ENCODE measurements at regions not wholly inside any gene's neighbourhood (a gene's known extent, or its start where the extent isn't known, plus 50 kb on each side); places are given as distances from the start of the nearest gene placed in this dataset.

GRCh38 chr7:97342512-97342911 is 225.0 kb downstream of the SDHAF3 start:
- ChIA-PET POLR2A (ENCODE audit: low non-redundant PET) (no interaction called here), CTCF (no interaction called here)
- intact Hi-C loops (cut with micrococcal nuclease; ENCODE audit: unreplicated experiment), result no loop called here

DNA sequence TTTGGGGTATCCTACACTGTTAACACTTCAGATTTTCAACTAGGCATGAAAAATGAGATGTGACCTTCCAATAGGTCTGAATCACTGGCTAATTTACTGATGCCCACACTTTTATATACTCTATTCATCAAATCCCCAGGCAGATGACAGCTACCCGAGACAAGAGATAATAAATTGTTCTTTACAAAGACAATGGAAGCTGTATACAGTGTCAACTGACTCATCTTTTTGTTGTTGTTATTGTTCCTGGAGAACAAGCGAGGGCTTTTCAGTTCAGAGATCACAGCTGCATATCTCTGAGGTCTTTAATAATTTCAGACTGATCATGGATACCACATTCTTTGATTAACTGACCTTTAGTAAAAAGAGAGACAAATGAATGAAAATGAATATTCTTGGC is 228.9 kb downstream of the SDHAF3 start:
- CTCF ChIA-PET, result no interaction called here
- no TSS peak for BruUV-seq (replicated peaks)
- POLR2A ChIA-PET (ENCODE audit: low non-redundant PET), result no interaction called here
- H3K4me1 ChIP-seq (ENCODE audit: insufficient read depth, low read length, poor library complexity, severe bottlenecking), result no peaks in the 10 kb centered on the region
- H3K4me3 ChIP-seq (ENCODE audit: low read depth, low read length, poor library complexity, severe bottlenecking), result no peak overlapping the region
- intact Hi-C loops (cut with micrococcal nuclease; ENCODE audit: unreplicated experiment), result no loop called here
- TF ChIP-seq EZH2 (IDR thresholded peaks at IDR 0.05; ENCODE audit: borderline replicate concordance, low read depth, low read length, poor library complexity, severe bottlenecking) (no peak), CTCF (conservative IDR thresholded peaks at IDR 0.05; ENCODE audit: low read depth, low read length) (no peak)
- no peaks in the 10 kb centered on the region for H3K27me3 ChIP-seq (replicated peaks; ENCODE audit: insufficient read depth, low read depth, low read length, poor library complexity)
- no peak overlapping the region for H3K27ac ChIP-seq (ENCODE audit: low read depth, low read length, poor library complexity, severe bottlenecking)
- DNase-seq (ENCODE audit: low spot score), result no peak
- no peaks in the 10 kb centered on the region for H3K9me3 ChIP-seq (ENCODE audit: low read depth, low read length, poor library complexity, severe bottlenecking)
- H3K36me3 ChIP-seq (ENCODE audit: insufficient read depth, low read length, poor library complexity, severe bottlenecking), result no peaks in the 10 kb centered on the region

More at GRCh38 chr7:97342512-97342911, 225.0 kb downstream of the SDHAF3 start:
- no peaks in the 10 kb centered on the region for H3K9me3 ChIP-seq (ENCODE audit: low read depth, low read length, poor library complexity, severe bottlenecking)
- DNase-seq (ENCODE audit: low spot score), result no peak
- no TSS peak for BruUV-seq (replicated peaks)
- no peaks in the 10 kb centered on the region for H3K27me3 ChIP-seq (replicated peaks; ENCODE audit: insufficient read depth, low read depth, low read length, poor library complexity)
- H3K4me3 ChIP-seq (ENCODE audit: low read depth, low read length, poor library complexity, severe bottlenecking), result no peak overlapping the region
- H3K36me3 ChIP-seq (ENCODE audit: insufficient read depth, low read length, poor library complexity, severe bottlenecking), result no peaks in the 10 kb centered on the region
- H3K27ac ChIP-seq (ENCODE audit: low read depth, low read length, poor library complexity, severe bottlenecking), result no peak overlapping the region
- no peak for TF ChIP-seq EZH2 (IDR thresholded peaks at IDR 0.05; ENCODE audit: borderline replicate concordance, low read depth, low read length, poor library complexity, severe bottlenecking)
- TF ChIP-seq CTCF (conservative IDR thresholded peaks at IDR 0.05; ENCODE audit: low read depth, low read length), result no peak
- H3K4me1 ChIP-seq (ENCODE audit: insufficient read depth, low read length, poor library complexity, severe bottlenecking), result no peaks in the 10 kb centered on the region

GRCh38 chr7:97351488-97351887 is 234.0 kb downstream of the SDHAF3 start:
- DNase-seq (ENCODE audit: low spot score), result no peak
- Histone ChIP-seq H3K36me3 (ENCODE audit: insufficient read depth, low read length, poor library complexity, severe bottlenecking) (no peaks in the 10 kb centered on the region), H3K27me3 (replicated peaks; ENCODE audit: insufficient read depth, low read depth, low read length, poor library complexity) (no peaks in the 10 kb centered on the region), H3K9me3 (ENCODE audit: low read depth, low read length, poor library complexity, severe bottlenecking) (no peaks in the 10 kb centered on the region), H3K4me3 (ENCODE audit: low read depth, low read length, poor library complexity, severe bottlenecking) (no peak overlapping the region), H3K4me1 (ENCODE audit: insufficient read depth, low read length, poor library complexity, severe bottlenecking) (no peaks in the 10 kb centered on the region), H3K27ac (ENCODE audit: low read depth, low read length, poor library complexity, severe bottlenecking) (no peak overlapping the region)
- BruUV-seq (replicated peaks), result no TSS peak
- TF ChIP-seq CTCF (conservative IDR thresholded peaks at IDR 0.05; ENCODE audit: low read depth, low read length), result no peak
- TF ChIP-seq EZH2 (IDR thresholded peaks at IDR 0.05; ENCODE audit: borderline replicate concordance, low read depth, low read length, poor library complexity, severe bottlenecking), result no peak
- CTCF ChIA-PET, result no interaction called here
- intact Hi-C loops (cut with micrococcal nuclease; ENCODE audit: unreplicated experiment), result no loop called here
- POLR2A ChIA-PET (ENCODE audit: low non-redundant PET), result no interaction called here
